Endodermal cell (in vitro differentiated cells): ENCODE measurements at regions not wholly inside any gene's neighbourhood (a gene's known extent, or its start where the extent isn't known, plus 50 kb on each side); places are given as distances from the start of the nearest gene placed in this dataset.

Source experiments
- DNase-seq: peaks from one replicate; pipeline ENCODE4 v3.0.0-alpha.2; 2017
- H3K27ac ChIP-seq: 2 replicates; pipeline ENCODE4 v1.5.1; 2013; ENCODE audit warnings: mild to moderate bottlenecking, low read depth, low read length, moderate library complexity
- H3K27me3 ChIP-seq: 2 replicates; pipeline ENCODE4 v1.6.1; 2013; ENCODE audit warnings: mild to moderate bottlenecking, low read length, moderate library complexity; ENCODE audit not compliant: insufficient read depth, control insufficient read depth, poor library complexity, severe bottlenecking
- H3K36me3 ChIP-seq: 2 replicates; pipeline ENCODE4 v1.7.0; 2013; ENCODE audit warnings: mild to moderate bottlenecking, low read length, moderate library complexity; ENCODE audit not compliant: control insufficient read depth, insufficient read depth
- H3K4me1 ChIP-seq: one replicate; pipeline ENCODE4 v1.7.0; 2013; ENCODE audit warnings: low read length; ENCODE audit not compliant: control insufficient read depth, insufficient read depth
- H3K4me3 ChIP-seq: 2 replicates; pipeline ENCODE4 v1.5.1; 2013; ENCODE audit warnings: mild to moderate bottlenecking, low read length, moderate library complexity
- H3K9ac ChIP-seq: 2 replicates; pipeline ENCODE4 v1.6.1; 2013; ENCODE audit warnings: mild to moderate bottlenecking, low read length, moderate library complexity; ENCODE audit not compliant: poor library complexity, severe bottlenecking; ENCODE audit errors: extremely low read depth
- H3K9me3 ChIP-seq: 2 replicates; pipeline ENCODE4 v1.6.1; 2013; ENCODE audit warnings: mild to moderate bottlenecking, low read length, moderate library complexity; ENCODE audit not compliant: control insufficient read depth
- H3K27ac Mint-ChIP-seq: 2 replicates; pipeline ENCODE4 v1.8.0; 2020; ENCODE audit warnings: mixed read lengths
- H3K27me3 Mint-ChIP-seq: 2 replicates; pipeline ENCODE4 v1.8.0; 2021; ENCODE audit warnings: mild to moderate bottlenecking, mixed read lengths; ENCODE audit not compliant: insufficient read depth
- H3K36me3 Mint-ChIP-seq: 2 replicates; pipeline ENCODE4 v1.8.0; 2020; ENCODE audit warnings: low read depth, mixed read lengths
- H3K4me1 Mint-ChIP-seq: 2 replicates; pipeline ENCODE4 v1.8.0; 2020; ENCODE audit warnings: mixed read lengths
- H3K4me3 Mint-ChIP-seq: 2 replicates; pipeline ENCODE4 v1.8.0; 2020; ENCODE audit warnings: mild to moderate bottlenecking, moderate library complexity, mixed read lengths
- H3K9me3 Mint-ChIP-seq: 2 replicates; pipeline ENCODE4 v1.8.0; 2020; ENCODE audit warnings: mild to moderate bottlenecking, mixed read lengths
- WGBS, 2 experiments: methylation state at CpG; one replicate each; pipeline versions ENCODE4 v1.1.5 to v1.1.7; 2013; ENCODE audit warnings: missing lambda C conversion rate in 2 of 2, mixed read lengths in 1 of 2; ENCODE audit not compliant: insufficient coverage in 1 of 2, insufficient read length in 1 of 2; 5-methylcytosine and 5-hydroxymethylcytosine counted together
- TF ChIP-seq, protein P1 (sequence below): fragments of 200-600 bp; sonication (generic); conservative IDR thresholded peaks from 2 replicates; pipeline ENCODE4 v1.5.0; 2021; ENCODE audit warnings: antibody characterized with exemption, mild to moderate bottlenecking

DNA sequence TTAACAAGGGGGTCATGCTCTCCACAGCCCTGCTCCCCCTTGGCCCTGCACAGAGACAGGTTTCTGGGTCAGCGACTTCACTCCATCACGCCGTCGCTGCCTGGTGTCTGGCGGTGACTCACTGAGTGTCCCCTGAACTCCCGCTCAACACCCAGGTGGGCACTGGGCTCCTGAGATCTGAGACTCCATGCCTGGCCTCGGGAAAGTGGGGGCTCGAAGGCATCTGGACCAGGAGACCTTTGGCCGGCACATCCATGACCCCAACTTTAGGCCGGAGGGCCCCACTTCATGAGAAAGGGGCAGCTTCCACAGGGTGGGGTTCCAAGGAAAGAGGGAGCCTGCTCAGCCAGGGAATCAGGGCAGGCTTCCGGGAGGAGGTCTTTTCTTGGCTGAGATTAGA lies 79.3 kb upstream of the PRR5 start:
- no peak overlapping the region for H3K4me3 Mint-ChIP-seq
- Histone ChIP-seq H3K27me3 (no peaks in the 10 kb centered on the region), H3K27ac (no peak overlapping the region), H3K4me1 (peaks cover 4% of the 10 kb centered on the region), H3K9ac (no peak overlapping the region), H3K36me3 (no peaks in the 10 kb centered on the region), H3K4me3 (no peak overlapping the region), H3K9me3 (no peaks in the 10 kb centered on the region)
- 89 to 100% methylated on average over 1 to 11 of the region's 11 CpGs for WGBS, 2 experiments
- TF ChIP-seq, protein P1, sequence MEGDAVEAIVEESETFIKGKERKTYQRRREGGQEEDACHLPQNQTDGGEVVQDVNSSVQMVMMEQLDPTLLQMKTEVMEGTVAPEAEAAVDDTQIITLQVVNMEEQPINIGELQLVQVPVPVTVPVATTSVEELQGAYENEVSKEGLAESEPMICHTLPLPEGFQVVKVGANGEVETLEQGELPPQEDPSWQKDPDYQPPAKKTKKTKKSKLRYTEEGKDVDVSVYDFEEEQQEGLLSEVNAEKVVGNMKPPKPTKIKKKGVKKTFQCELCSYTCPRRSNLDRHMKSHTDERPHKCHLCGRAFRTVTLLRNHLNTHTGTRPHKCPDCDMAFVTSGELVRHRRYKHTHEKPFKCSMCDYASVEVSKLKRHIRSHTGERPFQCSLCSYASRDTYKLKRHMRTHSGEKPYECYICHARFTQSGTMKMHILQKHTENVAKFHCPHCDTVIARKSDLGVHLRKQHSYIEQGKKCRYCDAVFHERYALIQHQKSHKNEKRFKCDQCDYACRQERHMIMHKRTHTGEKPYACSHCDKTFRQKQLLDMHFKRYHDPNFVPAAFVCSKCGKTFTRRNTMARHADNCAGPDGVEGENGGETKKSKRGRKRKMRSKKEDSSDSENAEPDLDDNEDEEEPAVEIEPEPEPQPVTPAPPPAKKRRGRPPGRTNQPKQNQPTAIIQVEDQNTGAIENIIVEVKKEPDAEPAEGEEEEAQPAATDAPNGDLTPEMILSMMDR: no peak
- no peaks in the 10 kb centered on the region for H3K9me3 Mint-ChIP-seq
- H3K36me3 Mint-ChIP-seq: no peaks in the 10 kb centered on the region
- no peak for DNase-seq
- H3K27me3 Mint-ChIP-seq: peaks cover 38% of the 10 kb centered on the region
- peaks cover 6% of the 10 kb centered on the region for H3K4me1 Mint-ChIP-seq
- no peak overlapping the region for H3K27ac Mint-ChIP-seq

DNA sequence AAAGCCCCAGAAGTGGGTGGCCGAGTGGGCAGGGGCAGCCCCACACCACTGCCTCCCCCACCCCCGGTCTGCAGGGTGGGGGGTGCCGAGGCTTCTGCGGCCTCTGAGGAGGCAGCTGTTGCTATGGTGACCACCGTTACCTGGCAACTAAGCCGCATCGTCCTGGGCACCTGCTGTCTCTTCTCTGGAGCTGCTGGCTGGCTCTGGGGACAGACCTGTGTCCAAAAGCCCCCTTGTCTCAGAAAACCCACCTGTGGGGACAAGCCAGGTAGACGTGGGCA lies 79.9 kb upstream of the PRR5 start:
- Mint-ChIP-seq H3K4me3 (no peak overlapping the region), H3K27me3 (peaks cover 32% of the 10 kb centered on the region), H3K36me3 (no peaks in the 10 kb centered on the region), H3K4me1 (peaks cover 6% of the 10 kb centered on the region), H3K27ac (no peak overlapping the region), H3K9me3 (no peaks in the 10 kb centered on the region)
- Histone ChIP-seq H3K27ac (no peak overlapping the region), H3K4me3 (no peak overlapping the region), H3K27me3 (no peaks in the 10 kb centered on the region), H3K4me1 (peaks cover 4% of the 10 kb centered on the region), H3K36me3 (no peaks in the 10 kb centered on the region), H3K9me3 (no peaks in the 10 kb centered on the region), H3K9ac (no peak overlapping the region)
- DNase-seq: peak; percentile 69
- TF ChIP-seq, protein P1: no peak
- WGBS, 2 experiments: 48 to 66% methylated on average over 5 to 8 of the region's 8 CpGs

DNA sequence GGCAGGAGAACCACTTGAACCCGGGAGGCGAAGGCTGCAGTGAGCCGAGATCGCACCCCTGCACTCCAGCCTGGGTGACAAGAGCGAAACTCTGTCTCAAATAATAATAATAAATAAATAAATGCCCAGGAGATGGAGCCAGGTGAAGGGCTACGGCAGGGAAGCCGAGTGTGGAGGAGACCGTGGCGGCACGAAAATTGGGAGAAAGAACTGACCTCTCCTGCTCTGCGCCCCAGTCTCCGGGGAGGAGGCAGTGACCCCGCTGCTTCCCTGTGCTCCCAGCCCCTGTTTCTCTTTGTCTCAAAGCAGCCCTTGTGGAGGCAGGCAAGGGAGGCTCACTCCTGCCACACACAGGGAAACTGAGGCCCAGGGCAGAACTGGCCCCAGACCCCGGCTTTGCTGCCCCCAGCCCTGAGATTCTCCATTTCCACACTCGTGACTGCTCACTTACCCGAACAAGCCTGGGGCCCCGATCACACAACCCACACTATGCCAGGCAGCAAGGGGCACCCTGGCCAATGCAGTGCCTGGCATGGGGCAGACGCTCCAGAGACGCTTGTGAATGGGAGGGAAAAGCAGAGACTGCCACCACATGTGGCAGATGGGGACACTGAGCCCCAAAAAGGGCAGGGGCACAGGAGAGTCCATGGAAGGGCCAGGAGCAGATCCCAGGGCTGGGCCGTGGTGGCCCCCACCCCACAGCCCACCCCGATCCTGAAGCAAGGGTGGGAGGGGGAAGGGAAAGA lies 80.4 kb upstream of the PRR5 start:
- H3K4me3 Mint-ChIP-seq: no peak overlapping the region
- H3K36me3 ChIP-seq: no peaks in the 10 kb centered on the region
- no peak for DNase-seq
- TF ChIP-seq, protein P1: no peak
- no peak overlapping the region for H3K9ac ChIP-seq
- no peaks in the 10 kb centered on the region for H3K27me3 ChIP-seq
- no peak overlapping the region for H3K27ac Mint-ChIP-seq
- H3K9me3 ChIP-seq: no peaks in the 10 kb centered on the region
- WGBS, 2 experiments: 84 to 89% methylated on average over 7 to 21 of the region's 21 CpGs
- peaks cover 6% of the 10 kb centered on the region for H3K4me1 Mint-ChIP-seq
- no peaks in the 10 kb centered on the region for H3K36me3 Mint-ChIP-seq
- H3K4me3 ChIP-seq: no peak overlapping the region
- H3K27ac ChIP-seq: no peak overlapping the region
- H3K4me1 ChIP-seq: peaks cover 4% of the 10 kb centered on the region
- peaks cover 27% of the 10 kb centered on the region for H3K27me3 Mint-ChIP-seq
- no peaks in the 10 kb centered on the region for H3K9me3 Mint-ChIP-seq
